MM.1S (cell line): ENCODE measurements at regions not wholly inside any gene's neighbourhood (a gene's known extent, or its start where the extent isn't known, plus 50 kb on each side); places are given as distances from the start of the nearest gene placed in this dataset.

ENCODE experiments used
- EZH2 ChIP-seq: fragments of 300-600 bp; sonication (generic); optimal IDR thresholded peaks from 2 replicates; pipeline ENCODE3; 2017; ENCODE audit warnings: low read depth, mild to moderate bottlenecking, antibody characterized with exemption, low read length, mixed read lengths
- EZH2phosphoT487 ChIP-seq: fragments of 300-600 bp; sonication (generic); IDR thresholded peaks from 2 replicates; pipeline ENCODE4 v1.6.1; 2018; ENCODE audit warnings: antibody characterized with exemption, low read length
- TF ChIP-seq, protein P1 (sequence below): fragments of 300-600 bp; sonication (generic); IDR thresholded peaks from 2 replicates; pipeline ENCODE4 v1.5.1; 2016; ENCODE audit warnings: antibody characterized with exemption, low read length, mixed read lengths

DNA sequence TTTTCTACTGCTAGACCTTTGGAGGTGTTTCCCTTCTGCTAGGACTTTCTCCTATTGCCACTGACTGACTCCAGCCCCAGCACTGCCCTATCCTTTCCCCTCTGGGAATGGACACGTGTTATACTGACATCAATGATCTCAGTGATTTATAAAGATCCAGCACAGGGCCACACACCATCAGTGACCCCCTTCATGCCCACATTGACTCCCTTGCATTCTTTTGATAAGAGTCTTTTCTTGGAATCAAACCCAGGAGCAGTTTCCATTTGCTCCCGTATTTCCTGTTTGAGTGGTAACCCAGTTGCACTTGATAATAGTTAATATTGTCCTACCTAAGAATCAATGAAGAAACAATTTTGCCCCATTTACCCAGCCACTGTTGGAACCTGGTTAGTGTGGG, 501.0 kb upstream of the USP24 start:
- TF ChIP-seq, protein P1, sequence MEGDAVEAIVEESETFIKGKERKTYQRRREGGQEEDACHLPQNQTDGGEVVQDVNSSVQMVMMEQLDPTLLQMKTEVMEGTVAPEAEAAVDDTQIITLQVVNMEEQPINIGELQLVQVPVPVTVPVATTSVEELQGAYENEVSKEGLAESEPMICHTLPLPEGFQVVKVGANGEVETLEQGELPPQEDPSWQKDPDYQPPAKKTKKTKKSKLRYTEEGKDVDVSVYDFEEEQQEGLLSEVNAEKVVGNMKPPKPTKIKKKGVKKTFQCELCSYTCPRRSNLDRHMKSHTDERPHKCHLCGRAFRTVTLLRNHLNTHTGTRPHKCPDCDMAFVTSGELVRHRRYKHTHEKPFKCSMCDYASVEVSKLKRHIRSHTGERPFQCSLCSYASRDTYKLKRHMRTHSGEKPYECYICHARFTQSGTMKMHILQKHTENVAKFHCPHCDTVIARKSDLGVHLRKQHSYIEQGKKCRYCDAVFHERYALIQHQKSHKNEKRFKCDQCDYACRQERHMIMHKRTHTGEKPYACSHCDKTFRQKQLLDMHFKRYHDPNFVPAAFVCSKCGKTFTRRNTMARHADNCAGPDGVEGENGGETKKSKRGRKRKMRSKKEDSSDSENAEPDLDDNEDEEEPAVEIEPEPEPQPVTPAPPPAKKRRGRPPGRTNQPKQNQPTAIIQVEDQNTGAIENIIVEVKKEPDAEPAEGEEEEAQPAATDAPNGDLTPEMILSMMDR = no peak
- TF ChIP-seq EZH2 (no peak), EZH2phosphoT487 (no peak)
